ENCODE measurements at regions not wholly inside any gene's neighbourhood (a gene's known extent, or its start where the extent isn't known, plus 50 kb on each side); places are given as distances from the start of the nearest gene placed in this dataset.
"Not testable (repeated sequence)": the region's sequence is repeated elsewhere in the genome, so short reads cannot be mapped to it uniquely, and the experiment has no call there.

- DNase-seq (no peak), FAIRE-seq (no peak)
- TF ChIP-seq, protein P1, sequence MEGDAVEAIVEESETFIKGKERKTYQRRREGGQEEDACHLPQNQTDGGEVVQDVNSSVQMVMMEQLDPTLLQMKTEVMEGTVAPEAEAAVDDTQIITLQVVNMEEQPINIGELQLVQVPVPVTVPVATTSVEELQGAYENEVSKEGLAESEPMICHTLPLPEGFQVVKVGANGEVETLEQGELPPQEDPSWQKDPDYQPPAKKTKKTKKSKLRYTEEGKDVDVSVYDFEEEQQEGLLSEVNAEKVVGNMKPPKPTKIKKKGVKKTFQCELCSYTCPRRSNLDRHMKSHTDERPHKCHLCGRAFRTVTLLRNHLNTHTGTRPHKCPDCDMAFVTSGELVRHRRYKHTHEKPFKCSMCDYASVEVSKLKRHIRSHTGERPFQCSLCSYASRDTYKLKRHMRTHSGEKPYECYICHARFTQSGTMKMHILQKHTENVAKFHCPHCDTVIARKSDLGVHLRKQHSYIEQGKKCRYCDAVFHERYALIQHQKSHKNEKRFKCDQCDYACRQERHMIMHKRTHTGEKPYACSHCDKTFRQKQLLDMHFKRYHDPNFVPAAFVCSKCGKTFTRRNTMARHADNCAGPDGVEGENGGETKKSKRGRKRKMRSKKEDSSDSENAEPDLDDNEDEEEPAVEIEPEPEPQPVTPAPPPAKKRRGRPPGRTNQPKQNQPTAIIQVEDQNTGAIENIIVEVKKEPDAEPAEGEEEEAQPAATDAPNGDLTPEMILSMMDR (IDR thresholded peaks at IDR 0.05; ENCODE audit: borderline replicate concordance, extremely low read depth, insufficient read depth) = no peak
- H3K9ac ChIP-seq (ENCODE audit: low read length in 3 of 3) = no peak overlapping the region
- no peak overlapping the region for H3K27ac ChIP-seq (ENCODE audit: low read depth in 2 of 2, low read length in 2 of 2)
- H3K9me3 ChIP-seq (ENCODE audit: control insufficient read depth in 2 of 3, insufficient read depth in 1 of 3, low read length in 3 of 3) = peaks cover 0 to 8% (median 0%) of the 10 kb centered on the region in 3 donors
- H3K27me3 ChIP-seq (ENCODE audit: control insufficient read depth, insufficient read depth, low read length) = no peaks in the 10 kb centered on the region
- H3K36me3 ChIP-seq (ENCODE audit: control insufficient read depth in 2 of 3, insufficient read depth in 3 of 3, low read length in 3 of 3) = no peaks in the 10 kb centered on the region
- no peaks in the 10 kb centered on the region for H3K4me1 ChIP-seq (ENCODE audit: control insufficient read depth in 2 of 3, insufficient read depth in 2 of 3, low read depth in 1 of 3, low read length in 3 of 3)
- no peak overlapping the region for H3K4me3 ChIP-seq (ENCODE audit: low read length in 3 of 3)
- intact Hi-C loops (cut with DNase I) = no loop called here
Observed at GRCh38 chr4:36590343-36590742, 308.9 kb downstream of the DTHD1 start.

DNA sequence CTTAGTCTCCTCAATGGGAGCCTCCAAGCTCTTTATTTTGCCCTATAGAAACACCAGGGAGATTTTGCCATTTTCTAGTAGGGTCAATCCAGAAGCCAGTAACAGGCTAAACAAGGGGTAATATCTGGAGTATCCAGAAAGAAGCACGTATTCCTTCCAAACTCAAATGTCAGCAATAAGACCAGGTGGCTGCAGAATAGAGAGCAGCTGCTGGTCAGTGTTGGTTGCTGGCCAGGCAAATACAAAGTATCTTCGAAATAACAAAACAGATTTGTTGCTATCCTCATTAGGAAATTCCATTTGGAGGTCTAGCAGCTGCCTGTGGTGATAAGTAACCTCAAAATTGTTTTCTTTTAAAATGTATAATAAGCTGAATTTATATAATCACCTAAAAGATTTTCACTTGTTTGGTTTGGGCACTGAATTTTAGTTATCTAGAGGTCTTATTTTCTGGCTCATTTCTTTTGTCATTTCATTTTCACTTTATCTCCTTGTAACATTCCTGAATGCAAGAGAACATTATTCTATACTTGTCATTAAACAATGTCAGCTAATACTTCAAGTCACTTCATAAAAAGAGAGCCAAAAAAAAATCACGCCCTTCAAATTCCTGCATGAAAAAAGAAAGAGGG lies 320.6 kb downstream of the DTHD1 start:
- no peaks in the 10 kb centered on the region for H3K36me3 ChIP-seq (ENCODE audit: control insufficient read depth in 2 of 3, insufficient read depth in 3 of 3, low read length in 3 of 3)
- no peak overlapping the region for H3K27ac ChIP-seq (ENCODE audit: low read depth in 2 of 2, low read length in 2 of 2)
- H3K9me3 ChIP-seq (ENCODE audit: control insufficient read depth in 2 of 3, insufficient read depth in 1 of 3, low read length in 3 of 3) = no peaks in the 10 kb centered on the region
- H3K4me1 ChIP-seq (ENCODE audit: control insufficient read depth in 2 of 3, insufficient read depth in 2 of 3, low read depth in 1 of 3, low read length in 3 of 3) = no peaks in the 10 kb centered on the region
- H3K9ac ChIP-seq (ENCODE audit: low read length in 3 of 3) = no peak overlapping the region
- H3K27me3 ChIP-seq (ENCODE audit: control insufficient read depth, insufficient read depth, low read length) = no peaks in the 10 kb centered on the region
- no peak for DNase-seq
- no peak for FAIRE-seq
- H3K4me3 ChIP-seq (ENCODE audit: low read length in 3 of 3) = no peak overlapping the region
- TF ChIP-seq, protein P1 (IDR thresholded peaks at IDR 0.05; ENCODE audit: borderline replicate concordance, extremely low read depth, insufficient read depth) = no peak
- intact Hi-C loops (cut with DNase I) = no loop called here

DNA sequence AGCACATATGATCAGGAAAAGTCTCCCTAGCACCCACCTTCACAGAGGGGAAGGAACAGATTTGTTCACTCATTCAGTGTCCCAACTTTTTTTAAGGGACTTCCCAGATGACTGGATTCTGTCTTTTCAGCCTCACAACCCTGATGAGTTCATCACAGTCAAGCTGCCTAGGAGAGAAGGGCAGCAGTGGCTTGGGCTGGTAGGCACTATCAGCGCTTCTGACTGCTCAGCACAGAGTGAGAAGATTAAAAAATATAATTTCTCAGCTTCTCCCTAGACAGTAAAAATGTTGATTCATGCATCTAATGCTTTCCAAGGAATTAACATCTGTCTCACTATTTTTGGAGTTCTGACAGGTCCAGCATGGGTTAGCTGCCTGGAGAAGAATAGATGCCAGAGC lies 328.2 kb downstream of the DTHD1 start:
- H3K9me3 ChIP-seq (ENCODE audit: control insufficient read depth in 2 of 3, insufficient read depth in 1 of 3, low read length in 3 of 3) = peaks cover 0 to 4% (median 0%) of the 10 kb centered on the region in 3 donors
- TF ChIP-seq, protein P1 (IDR thresholded peaks at IDR 0.05; ENCODE audit: borderline replicate concordance, extremely low read depth, insufficient read depth) = no peak
- intact Hi-C loops (cut with DNase I) = no loop called here
- FAIRE-seq (no peak), DNase-seq (no peak)
- H3K27me3 ChIP-seq (ENCODE audit: control insufficient read depth, insufficient read depth, low read length) = no peaks in the 10 kb centered on the region
- no peaks in the 10 kb centered on the region for H3K36me3 ChIP-seq (ENCODE audit: control insufficient read depth in 2 of 3, insufficient read depth in 3 of 3, low read length in 3 of 3)
- H3K27ac ChIP-seq (ENCODE audit: low read depth in 2 of 2, low read length in 2 of 2) = no peak overlapping the region
- H3K4me3 ChIP-seq (ENCODE audit: low read length in 3 of 3) = no peak overlapping the region
- H3K9ac ChIP-seq (ENCODE audit: low read length in 3 of 3) = no peak overlapping the region
- H3K4me1 ChIP-seq (ENCODE audit: control insufficient read depth in 2 of 3, insufficient read depth in 2 of 3, low read depth in 1 of 3, low read length in 3 of 3) = no peaks in the 10 kb centered on the region

DNA sequence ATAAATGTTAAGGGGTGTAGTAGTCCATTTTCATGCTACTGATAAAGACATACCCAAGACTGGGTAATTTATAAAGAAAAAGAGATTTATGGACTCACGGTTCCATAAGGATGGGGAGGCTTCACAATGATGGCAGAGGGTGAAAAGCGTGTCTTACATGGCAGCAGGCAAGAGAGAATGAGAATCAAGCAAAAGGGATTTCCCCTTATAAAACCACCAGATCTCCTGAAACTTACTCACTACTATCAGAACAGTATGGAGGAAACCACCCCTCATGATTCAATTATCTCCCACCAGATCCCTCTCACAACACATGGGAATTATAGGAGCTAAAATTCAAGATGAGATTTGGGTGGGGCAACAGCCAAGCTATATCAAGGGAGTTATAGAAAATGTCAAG lies 329.2 kb downstream of the DTHD1 start:
- Histone ChIP-seq H3K4me1 (ENCODE audit: control insufficient read depth in 2 of 3, insufficient read depth in 2 of 3, low read depth in 1 of 3, low read length in 3 of 3) (no peaks in the 10 kb centered on the region), H3K36me3 (ENCODE audit: control insufficient read depth in 2 of 3, insufficient read depth in 3 of 3, low read length in 3 of 3) (no peaks in the 10 kb centered on the region), H3K27me3 (ENCODE audit: control insufficient read depth, insufficient read depth, low read length) (no peaks in the 10 kb centered on the region), H3K9ac (ENCODE audit: low read length in 3 of 3) (no peak overlapping the region), H3K27ac (ENCODE audit: low read depth in 2 of 2, low read length in 2 of 2) (no peak overlapping the region), H3K4me3 (ENCODE audit: low read length in 3 of 3) (no peak overlapping the region), H3K9me3 (ENCODE audit: control insufficient read depth in 2 of 3, insufficient read depth in 1 of 3, low read length in 3 of 3) (peaks cover 0 to 4% (median 0%) of the 10 kb centered on the region in 3 donors)
- DNase-seq (no peak), FAIRE-seq (no peak)
- TF ChIP-seq, protein P1 (IDR thresholded peaks at IDR 0.05; ENCODE audit: borderline replicate concordance, extremely low read depth, insufficient read depth) = no peak
- intact Hi-C loops (cut with DNase I) = no loop called here

DNA sequence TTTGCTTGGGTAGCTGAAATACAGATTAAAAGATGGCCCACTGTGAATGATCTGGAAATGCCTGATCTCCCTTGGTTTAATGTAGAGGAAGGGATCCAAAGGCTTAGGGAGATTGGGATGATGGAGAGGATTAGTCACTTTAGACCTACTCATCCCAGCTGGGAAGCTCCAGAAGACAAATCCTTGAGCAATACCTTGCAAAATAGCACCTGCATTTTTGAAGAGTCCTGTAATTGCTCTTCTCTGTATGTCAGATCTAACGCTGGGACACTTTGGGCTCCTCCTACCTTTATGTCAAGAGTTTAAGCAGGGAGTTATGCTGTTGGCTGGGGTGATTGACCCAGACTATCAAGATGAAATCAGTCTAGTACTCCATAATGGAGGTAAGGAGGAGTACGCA lies 331.7 kb downstream of the DTHD1 start:
- H3K4me3 ChIP-seq (ENCODE audit: low read length in 3 of 3); H3K27me3 ChIP-seq (ENCODE audit: control insufficient read depth, insufficient read depth, low read length); H3K4me1 ChIP-seq (ENCODE audit: control insufficient read depth in 2 of 3, insufficient read depth in 2 of 3, low read depth in 1 of 3, low read length in 3 of 3); H3K9me3 ChIP-seq (ENCODE audit: control insufficient read depth in 2 of 3, insufficient read depth in 1 of 3, low read length in 3 of 3); FAIRE-seq; H3K9ac ChIP-seq (ENCODE audit: low read length in 3 of 3); H3K27ac ChIP-seq (ENCODE audit: low read depth in 2 of 2, low read length in 2 of 2); H3K36me3 ChIP-seq (ENCODE audit: control insufficient read depth in 2 of 3, insufficient read depth in 3 of 3, low read length in 3 of 3); intact Hi-C loops (cut with DNase I); DNase-seq: not testable (repeated sequence)
